PFSK-1 (cell line): ENCODE measurements at regions not wholly inside any gene's neighbourhood (a gene's known extent, or its start where the extent isn't known, plus 50 kb on each side); places are given as distances from the start of the nearest gene placed in this dataset.

Experiments used
- POLR2AphosphoS5 ChIP-seq: IDR thresholded peaks from 2 replicates; pipeline ENCODE4 v1.6.1; 2012; ENCODE audit warnings: low read depth, mild to moderate bottlenecking, control low read depth, low read length, moderate library complexity
- SIN3A ChIP-seq: IDR thresholded peaks from 2 replicates; pipeline ENCODE4 v1.6.1; 2012; ENCODE audit warnings: mild to moderate bottlenecking, low read length, moderate library complexity, borderline replicate concordance; ENCODE audit not compliant: insufficient read depth

GRCh38 chr6:114558153-114558552 is 215.3 kb upstream of the HS3ST5 start:
- TF ChIP-seq POLR2AphosphoS5: no peak
- no peak for TF ChIP-seq SIN3A
